ENCODE measurements at regions not wholly inside any gene's neighbourhood (a gene's known extent, or its start where the extent isn't known, plus 50 kb on each side); places are given as distances from the start of the nearest gene placed in this dataset.

DNA sequence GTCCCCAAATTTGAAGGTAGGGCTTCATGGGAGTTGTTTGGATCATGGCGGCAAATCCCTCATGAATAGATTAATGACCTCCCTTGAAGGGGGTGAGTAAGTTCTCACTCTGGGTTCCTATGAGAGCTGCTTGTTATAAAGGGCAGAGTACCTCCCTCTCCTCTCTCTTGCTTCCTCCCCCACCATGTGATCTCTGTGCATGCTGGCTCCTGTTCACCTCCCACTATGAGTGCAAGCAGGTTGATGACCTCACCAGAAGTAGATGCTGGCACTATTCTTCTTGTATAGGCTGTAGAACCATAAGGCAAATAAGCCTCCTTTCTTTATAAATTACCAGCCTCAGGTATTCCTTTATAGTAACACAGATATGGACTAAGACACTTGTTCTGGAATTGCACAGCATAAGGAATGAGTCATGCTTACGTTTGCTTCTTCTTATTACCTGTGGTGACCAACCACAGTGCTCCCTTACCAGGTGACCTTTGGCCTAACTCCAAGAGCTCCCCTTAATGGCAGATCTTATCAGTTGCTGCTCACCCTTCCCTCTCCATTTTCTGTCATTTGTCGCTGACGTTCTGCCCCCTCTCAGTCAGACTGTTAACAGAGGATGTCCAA, 559.5 kb upstream of the GCFC2 start:
- TF ChIP-seq, protein P1, sequence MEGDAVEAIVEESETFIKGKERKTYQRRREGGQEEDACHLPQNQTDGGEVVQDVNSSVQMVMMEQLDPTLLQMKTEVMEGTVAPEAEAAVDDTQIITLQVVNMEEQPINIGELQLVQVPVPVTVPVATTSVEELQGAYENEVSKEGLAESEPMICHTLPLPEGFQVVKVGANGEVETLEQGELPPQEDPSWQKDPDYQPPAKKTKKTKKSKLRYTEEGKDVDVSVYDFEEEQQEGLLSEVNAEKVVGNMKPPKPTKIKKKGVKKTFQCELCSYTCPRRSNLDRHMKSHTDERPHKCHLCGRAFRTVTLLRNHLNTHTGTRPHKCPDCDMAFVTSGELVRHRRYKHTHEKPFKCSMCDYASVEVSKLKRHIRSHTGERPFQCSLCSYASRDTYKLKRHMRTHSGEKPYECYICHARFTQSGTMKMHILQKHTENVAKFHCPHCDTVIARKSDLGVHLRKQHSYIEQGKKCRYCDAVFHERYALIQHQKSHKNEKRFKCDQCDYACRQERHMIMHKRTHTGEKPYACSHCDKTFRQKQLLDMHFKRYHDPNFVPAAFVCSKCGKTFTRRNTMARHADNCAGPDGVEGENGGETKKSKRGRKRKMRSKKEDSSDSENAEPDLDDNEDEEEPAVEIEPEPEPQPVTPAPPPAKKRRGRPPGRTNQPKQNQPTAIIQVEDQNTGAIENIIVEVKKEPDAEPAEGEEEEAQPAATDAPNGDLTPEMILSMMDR (conservative IDR thresholded peaks at IDR 0.05; ENCODE audit: low read depth, low read length) = no peak
- DNase-seq (ENCODE audit: low read depth) = no peak
- no peak overlapping the region for H3K4me3 ChIP-seq (ENCODE audit: low read length)

GRCh38 chr2:76268902-76269620, 558.3 kb upstream of the GCFC2 start:
- no peak overlapping the region for H3K4me3 ChIP-seq (ENCODE audit: low read length)
- TF ChIP-seq, protein P1 (conservative IDR thresholded peaks at IDR 0.05; ENCODE audit: low read depth, low read length) = no peak
- peak; percentile 62 for DNase-seq (ENCODE audit: low read depth)

- no peak overlapping the region for H3K4me3 ChIP-seq (ENCODE audit: low read length)
- DNase-seq (ENCODE audit: low read depth) = no peak
- TF ChIP-seq, protein P1 (conservative IDR thresholded peaks at IDR 0.05; ENCODE audit: low read depth, low read length) = no peak
These were observed 557.8 kb upstream of the GCFC2 start for GRCh38 chr2:76268484-76268883.

DNA sequence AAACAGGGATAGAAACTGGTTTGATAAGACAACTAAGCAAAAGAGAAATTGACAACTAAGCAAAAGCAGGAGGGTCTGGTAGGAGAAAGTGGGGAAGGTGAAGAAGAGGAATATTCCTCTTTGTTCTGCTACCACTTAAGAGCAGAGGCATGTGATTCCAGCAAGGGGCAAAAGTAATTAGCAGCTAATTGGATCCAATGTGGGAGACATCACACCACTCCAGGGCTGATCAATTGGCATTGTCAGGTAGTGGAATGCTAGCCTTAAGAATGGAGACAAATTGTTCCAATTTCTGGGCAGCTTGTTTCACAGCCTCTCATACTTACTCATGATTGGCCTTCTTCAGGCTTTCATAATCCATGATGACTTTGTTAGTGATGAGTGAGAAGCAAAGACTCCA, 547.1 kb upstream of the GCFC2 start:
- H3K4me3 ChIP-seq (ENCODE audit: low read length) = no peak overlapping the region
- TF ChIP-seq, protein P1 (conservative IDR thresholded peaks at IDR 0.05; ENCODE audit: low read depth, low read length) = no peak
- DNase-seq (ENCODE audit: low read depth) = no peak

GRCh38 chr2:76256458-76257088, 545.9 kb upstream of the GCFC2 start:
- DNase-seq (ENCODE audit: low read depth) = no peak
- H3K4me3 ChIP-seq (ENCODE audit: low read length) = no peak overlapping the region
- TF ChIP-seq, protein P1 (conservative IDR thresholded peaks at IDR 0.05; ENCODE audit: low read depth, low read length) = no peak

- H3K4me3 ChIP-seq (ENCODE audit: low read length) = no peak overlapping the region
- DNase-seq (ENCODE audit: low read depth) = no peak
- TF ChIP-seq, protein P1 (conservative IDR thresholded peaks at IDR 0.05; ENCODE audit: low read depth, low read length) = no peak
These were observed 542.0 kb upstream of the GCFC2 start for GRCh38 chr2:76252704-76253103.
